HFF-Myc (cell line): ENCODE measurements at regions not wholly inside any gene's neighbourhood (a gene's known extent, or its start where the extent isn't known, plus 50 kb on each side); places are given as distances from the start of the nearest gene placed in this dataset.

Experiments
- DNase-seq: peaks from one replicate; pipeline ENCODE4 v3.0.0-alpha.2; 2011; ENCODE audit warnings: low read depth; ENCODE audit errors: extremely low read depth
- H3K4me3 ChIP-seq: replicated peaks from 2 replicates; pipeline ENCODE4 v1.5.1; 2011; ENCODE audit warnings: low read depth, mild to moderate bottlenecking, control low read depth, low read length
- CTCF ChIP-seq: IDR thresholded peaks from 2 replicates; pipeline ENCODE4 v1.5.1; 2012; ENCODE audit warnings: mild to moderate bottlenecking, low read depth, low read length, control low read depth; ENCODE audit errors: missing control alignments

GRCh38 chr3:148146947-148147826 lies 550.5 kb upstream of the AGTR1 start:
- TF ChIP-seq CTCF: no peak
- H3K4me3 ChIP-seq: no peak overlapping the region
- DNase-seq: peak; percentile 4

GRCh38 chr3:148147903-148148302 lies 549.8 kb upstream of the AGTR1 start:
- no peak for DNase-seq
- H3K4me3 ChIP-seq: no peak overlapping the region
- no peak for TF ChIP-seq CTCF

GRCh38 chr3:148149556-148149955 lies 548.1 kb upstream of the AGTR1 start:
- TF ChIP-seq CTCF: no peak
- H3K4me3 ChIP-seq: no peak overlapping the region
- no peak for DNase-seq

- TF ChIP-seq CTCF: no peak
- H3K4me3 ChIP-seq: no peak overlapping the region
- no peak for DNase-seq
These were observed 547.6 kb upstream of the AGTR1 start for GRCh38 chr3:148150141-148150540.

- H3K4me3 ChIP-seq: no peak overlapping the region
- TF ChIP-seq CTCF: no peak
- peak; percentile 65 for DNase-seq
These were observed 539.5 kb upstream of the AGTR1 start for GRCh38 chr3:148158210-148158609.

- no peak overlapping the region for H3K4me3 ChIP-seq
- no peak for TF ChIP-seq CTCF
- DNase-seq: no peak
These were observed 535.6 kb upstream of the AGTR1 start for GRCh38 chr3:148162132-148162531.
